Nephron (organoid): ENCODE measurements at regions not wholly inside any gene's neighbourhood (a gene's known extent, or its start where the extent isn't known, plus 50 kb on each side); places are given as distances from the start of the nearest gene placed in this dataset.

Experiments
- H3K27ac Mint-ChIP-seq, 3 experiments: 2 replicates each; pipeline ENCODE4 v1.8.0; 2020; ENCODE audit warnings: mixed read lengths in 3 of 3, mild to moderate bottlenecking in 2 of 3, moderate library complexity in 1 of 3
- H3K27me3 Mint-ChIP-seq: 2 replicates; pipeline ENCODE4 v1.8.0; 2021; ENCODE audit warnings: low read depth, mild to moderate bottlenecking, moderate library complexity, mixed read lengths
- H3K36me3 Mint-ChIP-seq: 2 replicates; pipeline ENCODE4 v1.8.0; 2020; ENCODE audit warnings: low read depth, mixed read lengths
- H3K4me1 Mint-ChIP-seq: 2 replicates; pipeline ENCODE4 v1.8.0; 2020; ENCODE audit warnings: mixed read lengths
- H3K4me3 Mint-ChIP-seq, 3 experiments: 2 replicates each; pipeline ENCODE4 v1.8.0; 2020; ENCODE audit warnings: mild to moderate bottlenecking in 3 of 3, mixed read lengths in 3 of 3, moderate library complexity in 2 of 3
- H3K9me3 Mint-ChIP-seq: 2 replicates; pipeline ENCODE4 v1.8.0; 2020; ENCODE audit warnings: mixed read lengths
- TF ChIP-seq, protein P1 (sequence below), 3 experiments: fragments of 200-600 bp; sonication (generic); IDR thresholded peaks; one replicate each; pipeline ENCODE4 v1.5.0; 2021; ENCODE audit warnings: antibody characterized with exemption in 3 of 3; ENCODE audit not compliant: unreplicated experiment in 3 of 3

DNA sequence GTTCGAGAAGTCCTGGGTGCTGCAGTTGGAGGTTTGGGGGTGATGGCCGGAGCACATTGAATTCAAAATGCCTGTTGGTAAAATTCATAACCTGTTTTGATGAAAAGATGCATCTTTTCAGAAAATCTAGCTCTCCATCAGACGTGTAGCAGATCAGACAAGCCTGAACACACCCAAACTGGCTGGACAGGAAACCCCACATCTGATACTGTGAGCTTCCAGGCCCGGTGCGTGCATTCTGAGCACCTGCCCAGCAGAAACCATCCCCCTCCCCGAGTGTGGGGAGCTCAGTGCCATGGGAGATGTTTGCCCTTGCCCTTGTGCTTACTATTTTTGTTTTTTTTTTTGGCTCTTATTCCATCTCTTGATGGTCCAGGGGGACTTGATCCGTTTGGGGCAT is 417.1 kb downstream of the TCERG1L start:
- no peaks in the 10 kb centered on the region for H3K36me3 Mint-ChIP-seq
- no peak overlapping the region for H3K27ac Mint-ChIP-seq
- H3K4me1 Mint-ChIP-seq: no peaks in the 10 kb centered on the region
- TF ChIP-seq, protein P1, sequence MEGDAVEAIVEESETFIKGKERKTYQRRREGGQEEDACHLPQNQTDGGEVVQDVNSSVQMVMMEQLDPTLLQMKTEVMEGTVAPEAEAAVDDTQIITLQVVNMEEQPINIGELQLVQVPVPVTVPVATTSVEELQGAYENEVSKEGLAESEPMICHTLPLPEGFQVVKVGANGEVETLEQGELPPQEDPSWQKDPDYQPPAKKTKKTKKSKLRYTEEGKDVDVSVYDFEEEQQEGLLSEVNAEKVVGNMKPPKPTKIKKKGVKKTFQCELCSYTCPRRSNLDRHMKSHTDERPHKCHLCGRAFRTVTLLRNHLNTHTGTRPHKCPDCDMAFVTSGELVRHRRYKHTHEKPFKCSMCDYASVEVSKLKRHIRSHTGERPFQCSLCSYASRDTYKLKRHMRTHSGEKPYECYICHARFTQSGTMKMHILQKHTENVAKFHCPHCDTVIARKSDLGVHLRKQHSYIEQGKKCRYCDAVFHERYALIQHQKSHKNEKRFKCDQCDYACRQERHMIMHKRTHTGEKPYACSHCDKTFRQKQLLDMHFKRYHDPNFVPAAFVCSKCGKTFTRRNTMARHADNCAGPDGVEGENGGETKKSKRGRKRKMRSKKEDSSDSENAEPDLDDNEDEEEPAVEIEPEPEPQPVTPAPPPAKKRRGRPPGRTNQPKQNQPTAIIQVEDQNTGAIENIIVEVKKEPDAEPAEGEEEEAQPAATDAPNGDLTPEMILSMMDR (IDR thresholded peaks at IDR 0.05; ENCODE audit: unreplicated experiment in 3 of 3): no peak
- H3K4me3 Mint-ChIP-seq: no peak overlapping the region
- peaks cover 25% of the 10 kb centered on the region for H3K27me3 Mint-ChIP-seq
- H3K9me3 Mint-ChIP-seq: no peaks in the 10 kb centered on the region

GRCh38 chr10:130895161-130895560 is 416.4 kb downstream of the TCERG1L start:
- no peaks in the 10 kb centered on the region for H3K9me3 Mint-ChIP-seq
- TF ChIP-seq, protein P1 (IDR thresholded peaks at IDR 0.05; ENCODE audit: unreplicated experiment in 3 of 3): no peak
- H3K27ac Mint-ChIP-seq: no peak overlapping the region
- peaks cover 25% of the 10 kb centered on the region for H3K27me3 Mint-ChIP-seq
- no peak overlapping the region for H3K4me3 Mint-ChIP-seq
- H3K36me3 Mint-ChIP-seq: no peaks in the 10 kb centered on the region
- H3K4me1 Mint-ChIP-seq: no peaks in the 10 kb centered on the region

DNA sequence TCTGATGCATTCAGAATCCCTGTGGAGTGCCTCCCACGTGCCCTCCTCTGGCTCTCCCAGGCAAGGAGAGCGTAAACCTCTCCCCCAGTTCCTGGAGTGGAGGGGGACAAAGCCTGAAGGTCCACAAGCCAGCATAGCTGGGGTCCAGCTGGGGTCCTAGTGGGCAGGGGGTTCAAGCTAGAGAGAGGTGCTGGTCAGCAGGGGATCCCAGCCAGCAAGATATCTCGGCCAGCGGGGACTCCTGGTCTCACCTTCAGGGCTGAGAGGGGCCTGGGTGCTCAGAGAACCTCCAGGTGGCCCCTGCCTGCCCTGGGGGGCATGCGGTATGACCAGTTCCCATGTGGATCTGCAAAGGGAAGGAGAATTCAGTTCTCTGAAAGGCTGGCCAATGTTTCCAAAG is 413.7 kb downstream of the TCERG1L start:
- Mint-ChIP-seq H3K36me3 (no peaks in the 10 kb centered on the region), H3K4me3 (no peak overlapping the region), H3K27me3 (peaks cover 30% of the 10 kb centered on the region), H3K9me3 (no peaks in the 10 kb centered on the region), H3K27ac (no peak overlapping the region), H3K4me1 (no peaks in the 10 kb centered on the region)
- TF ChIP-seq, protein P1 (IDR thresholded peaks at IDR 0.05; ENCODE audit: unreplicated experiment in 3 of 3): no peak

- Mint-ChIP-seq H3K4me1 (no peaks in the 10 kb centered on the region), H3K27me3 (peaks cover 30% of the 10 kb centered on the region), H3K27ac (no peak overlapping the region), H3K36me3 (no peaks in the 10 kb centered on the region), H3K9me3 (no peaks in the 10 kb centered on the region), H3K4me3 (no peak overlapping the region)
- TF ChIP-seq, protein P1 (IDR thresholded peaks at IDR 0.05; ENCODE audit: unreplicated experiment in 3 of 3): no peak
Observed at GRCh38 chr10:130898381-130898780, 413.1 kb downstream of the TCERG1L start.

GRCh38 chr10:130899856-130900255 is 411.7 kb downstream of the TCERG1L start:
- H3K9me3 Mint-ChIP-seq: no peaks in the 10 kb centered on the region
- no peak overlapping the region for H3K4me3 Mint-ChIP-seq
- TF ChIP-seq, protein P1 (IDR thresholded peaks at IDR 0.05; ENCODE audit: unreplicated experiment in 3 of 3): no peak
- no peaks in the 10 kb centered on the region for H3K4me1 Mint-ChIP-seq
- peaks cover 28% of the 10 kb centered on the region for H3K27me3 Mint-ChIP-seq
- no peaks in the 10 kb centered on the region for H3K36me3 Mint-ChIP-seq
- no peak overlapping the region for H3K27ac Mint-ChIP-seq

DNA sequence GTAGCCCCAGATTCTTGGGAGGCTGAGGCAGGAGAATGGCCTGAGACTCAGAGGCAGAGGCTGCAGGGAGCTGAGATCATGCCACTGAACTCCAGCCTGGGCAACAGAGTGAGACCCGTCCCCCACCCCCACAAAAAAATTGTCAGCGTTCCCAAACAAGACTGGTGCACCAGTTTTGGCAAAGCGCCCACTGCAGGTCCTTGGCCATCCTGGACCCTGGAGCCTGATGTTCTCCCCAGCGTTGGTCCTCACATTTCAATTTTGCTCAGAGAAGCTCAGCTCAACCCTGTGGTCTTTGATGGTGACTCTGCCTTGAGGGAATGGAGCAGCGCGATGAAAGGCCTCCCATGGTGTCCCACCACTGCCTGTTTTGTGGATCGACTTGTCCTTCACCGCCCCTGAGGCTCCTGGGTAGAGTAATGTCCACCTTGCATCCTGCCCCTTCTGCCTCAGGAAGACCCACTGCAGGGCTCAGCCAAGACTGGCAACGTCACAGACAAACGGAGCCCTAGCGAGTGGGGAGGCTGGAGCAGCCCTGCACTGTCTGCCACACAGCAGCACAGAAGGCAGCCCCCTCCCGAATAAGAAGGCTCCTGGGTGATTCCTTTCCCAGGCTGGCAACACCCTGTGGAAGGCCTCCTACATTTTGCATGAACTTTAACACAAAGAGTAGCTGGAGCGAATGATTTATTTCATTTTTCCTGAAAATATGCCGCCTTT is 410.9 kb downstream of the TCERG1L start:
- Mint-ChIP-seq H3K36me3 (no peaks in the 10 kb centered on the region), H3K27ac (no peak overlapping the region), H3K4me1 (no peaks in the 10 kb centered on the region), H3K9me3 (no peaks in the 10 kb centered on the region), H3K27me3 (peaks cover 27% of the 10 kb centered on the region), H3K4me3 (no peak overlapping the region)
- TF ChIP-seq, protein P1 (IDR thresholded peaks at IDR 0.05; ENCODE audit: unreplicated experiment in 3 of 3): no peak
